ENCODE measurements at regions not wholly inside any gene's neighbourhood (a gene's known extent, or its start where the extent isn't known, plus 50 kb on each side); places are given as distances from the start of the nearest gene placed in this dataset.
"Not testable (repeated sequence)": the region's sequence is repeated elsewhere in the genome, so short reads cannot be mapped to it uniquely, and the experiment has no call there.

DNA sequence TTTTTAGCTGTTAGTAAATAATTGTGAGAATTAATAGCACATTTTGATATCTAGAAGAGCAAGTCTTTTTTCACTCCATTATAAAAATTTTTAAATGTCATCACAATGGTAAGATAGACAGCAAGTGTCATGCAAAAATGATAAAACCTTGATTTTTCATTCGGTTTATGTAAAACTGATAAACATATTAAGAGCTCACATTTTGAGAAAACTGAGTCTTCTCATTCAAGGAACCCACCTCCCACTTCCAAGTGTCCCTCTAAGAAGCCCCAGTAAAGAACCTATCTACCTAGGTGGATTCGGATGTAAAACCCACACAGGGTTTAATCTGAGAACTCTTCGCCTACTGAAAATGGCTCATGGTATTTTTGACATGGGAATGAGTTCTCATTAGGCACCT lies 87.1 kb upstream of the CCDC180 start:
- TF ChIP-seq, protein P1, sequence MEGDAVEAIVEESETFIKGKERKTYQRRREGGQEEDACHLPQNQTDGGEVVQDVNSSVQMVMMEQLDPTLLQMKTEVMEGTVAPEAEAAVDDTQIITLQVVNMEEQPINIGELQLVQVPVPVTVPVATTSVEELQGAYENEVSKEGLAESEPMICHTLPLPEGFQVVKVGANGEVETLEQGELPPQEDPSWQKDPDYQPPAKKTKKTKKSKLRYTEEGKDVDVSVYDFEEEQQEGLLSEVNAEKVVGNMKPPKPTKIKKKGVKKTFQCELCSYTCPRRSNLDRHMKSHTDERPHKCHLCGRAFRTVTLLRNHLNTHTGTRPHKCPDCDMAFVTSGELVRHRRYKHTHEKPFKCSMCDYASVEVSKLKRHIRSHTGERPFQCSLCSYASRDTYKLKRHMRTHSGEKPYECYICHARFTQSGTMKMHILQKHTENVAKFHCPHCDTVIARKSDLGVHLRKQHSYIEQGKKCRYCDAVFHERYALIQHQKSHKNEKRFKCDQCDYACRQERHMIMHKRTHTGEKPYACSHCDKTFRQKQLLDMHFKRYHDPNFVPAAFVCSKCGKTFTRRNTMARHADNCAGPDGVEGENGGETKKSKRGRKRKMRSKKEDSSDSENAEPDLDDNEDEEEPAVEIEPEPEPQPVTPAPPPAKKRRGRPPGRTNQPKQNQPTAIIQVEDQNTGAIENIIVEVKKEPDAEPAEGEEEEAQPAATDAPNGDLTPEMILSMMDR (IDR thresholded peaks at IDR 0.05; ENCODE audit: insufficient read depth, low read length): not testable (repeated sequence)
- TF ChIP-seq POLR2AphosphoS5 (IDR thresholded peaks at IDR 0.05; ENCODE audit: low read depth); GABPA (IDR thresholded peaks at IDR 0.05; ENCODE audit: low read depth); SPI1 (IDR thresholded peaks at IDR 0.05; ENCODE audit: borderline replicate concordance, low read depth): not testable (repeated sequence)
- TF ChIP-seq, protein P2, sequence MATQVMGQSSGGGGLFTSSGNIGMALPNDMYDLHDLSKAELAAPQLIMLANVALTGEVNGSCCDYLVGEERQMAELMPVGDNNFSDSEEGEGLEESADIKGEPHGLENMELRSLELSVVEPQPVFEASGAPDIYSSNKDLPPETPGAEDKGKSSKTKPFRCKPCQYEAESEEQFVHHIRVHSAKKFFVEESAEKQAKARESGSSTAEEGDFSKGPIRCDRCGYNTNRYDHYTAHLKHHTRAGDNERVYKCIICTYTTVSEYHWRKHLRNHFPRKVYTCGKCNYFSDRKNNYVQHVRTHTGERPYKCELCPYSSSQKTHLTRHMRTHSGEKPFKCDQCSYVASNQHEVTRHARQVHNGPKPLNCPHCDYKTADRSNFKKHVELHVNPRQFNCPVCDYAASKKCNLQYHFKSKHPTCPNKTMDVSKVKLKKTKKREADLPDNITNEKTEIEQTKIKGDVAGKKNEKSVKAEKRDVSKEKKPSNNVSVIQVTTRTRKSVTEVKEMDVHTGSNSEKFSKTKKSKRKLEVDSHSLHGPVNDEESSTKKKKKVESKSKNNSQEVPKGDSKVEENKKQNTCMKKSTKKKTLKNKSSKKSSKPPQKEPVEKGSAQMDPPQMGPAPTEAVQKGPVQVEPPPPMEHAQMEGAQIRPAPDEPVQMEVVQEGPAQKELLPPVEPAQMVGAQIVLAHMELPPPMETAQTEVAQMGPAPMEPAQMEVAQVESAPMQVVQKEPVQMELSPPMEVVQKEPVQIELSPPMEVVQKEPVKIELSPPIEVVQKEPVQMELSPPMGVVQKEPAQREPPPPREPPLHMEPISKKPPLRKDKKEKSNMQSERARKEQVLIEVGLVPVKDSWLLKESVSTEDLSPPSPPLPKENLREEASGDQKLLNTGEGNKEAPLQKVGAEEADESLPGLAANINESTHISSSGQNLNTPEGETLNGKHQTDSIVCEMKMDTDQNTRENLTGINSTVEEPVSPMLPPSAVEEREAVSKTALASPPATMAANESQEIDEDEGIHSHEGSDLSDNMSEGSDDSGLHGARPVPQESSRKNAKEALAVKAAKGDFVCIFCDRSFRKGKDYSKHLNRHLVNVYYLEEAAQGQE (IDR thresholded peaks at IDR 0.05; ENCODE audit: insufficient replicate concordance, low read depth): not testable (repeated sequence)

Measured in HL-60 (cell line).